Activated T-cell treated with anti-CD3 and anti-CD28 coated beads, Interleukin-2, amount 50 U/mL, for 24 hours (primary cell): ENCODE measurements at regions not wholly inside any gene's neighbourhood (a gene's known extent, or its start where the extent isn't known, plus 50 kb on each side); places are given as distances from the start of the nearest gene placed in this dataset.

Experiments
- DNase-seq: peaks from one replicate; pipeline ENCODE4 v3.0.0-alpha.2; 2020
- H3K27ac Mint-ChIP-seq: 2 replicates; pipeline ENCODE4 v1.8.0; 2020; ENCODE audit warnings: mild to moderate bottlenecking, mixed read lengths
- H3K27me3 Mint-ChIP-seq: 2 replicates; pipeline ENCODE4 v1.8.0; 2020; ENCODE audit warnings: mixed read lengths
- H3K36me3 Mint-ChIP-seq: 2 replicates; pipeline ENCODE4 v1.8.0; 2020; ENCODE audit warnings: low read depth, mixed read lengths
- H3K4me1 Mint-ChIP-seq: 2 replicates; pipeline ENCODE4 v1.8.0; 2020; ENCODE audit warnings: low read depth, mixed read lengths
- H3K4me3 Mint-ChIP-seq: 2 replicates; pipeline ENCODE4 v1.8.0; 2020; ENCODE audit warnings: mild to moderate bottlenecking, moderate library complexity, mixed read lengths
- H3K9me3 Mint-ChIP-seq: 2 replicates; pipeline ENCODE4 v1.8.0; 2020; ENCODE audit warnings: mixed read lengths

DNA sequence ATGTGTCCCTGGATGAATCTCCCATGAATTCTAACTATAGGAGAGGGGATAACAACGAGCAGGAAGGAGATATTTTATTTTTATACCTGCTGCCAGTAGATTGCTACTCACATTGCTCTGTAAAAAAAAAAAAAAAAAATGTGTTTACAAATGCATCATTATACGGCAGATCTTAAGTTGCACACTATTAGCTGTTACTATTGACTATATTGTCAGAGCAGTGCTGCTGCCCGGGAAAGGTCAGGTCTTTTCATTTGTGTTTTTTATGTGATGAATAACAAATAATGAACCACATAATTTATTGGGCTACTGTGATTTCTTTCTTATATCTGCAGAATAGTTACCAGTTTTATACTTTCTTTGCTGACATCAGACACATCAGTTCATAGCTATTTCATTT lies 393.3 kb downstream of the C6orf118 start:
- no peak for DNase-seq
- Mint-ChIP-seq H3K4me3 (no peak overlapping the region), H3K27me3 (no peaks in the 10 kb centered on the region), H3K36me3 (no peaks in the 10 kb centered on the region), H3K27ac (no peak overlapping the region), H3K9me3 (peaks cover 6% of the 10 kb centered on the region), H3K4me1 (no peaks in the 10 kb centered on the region)

DNA sequence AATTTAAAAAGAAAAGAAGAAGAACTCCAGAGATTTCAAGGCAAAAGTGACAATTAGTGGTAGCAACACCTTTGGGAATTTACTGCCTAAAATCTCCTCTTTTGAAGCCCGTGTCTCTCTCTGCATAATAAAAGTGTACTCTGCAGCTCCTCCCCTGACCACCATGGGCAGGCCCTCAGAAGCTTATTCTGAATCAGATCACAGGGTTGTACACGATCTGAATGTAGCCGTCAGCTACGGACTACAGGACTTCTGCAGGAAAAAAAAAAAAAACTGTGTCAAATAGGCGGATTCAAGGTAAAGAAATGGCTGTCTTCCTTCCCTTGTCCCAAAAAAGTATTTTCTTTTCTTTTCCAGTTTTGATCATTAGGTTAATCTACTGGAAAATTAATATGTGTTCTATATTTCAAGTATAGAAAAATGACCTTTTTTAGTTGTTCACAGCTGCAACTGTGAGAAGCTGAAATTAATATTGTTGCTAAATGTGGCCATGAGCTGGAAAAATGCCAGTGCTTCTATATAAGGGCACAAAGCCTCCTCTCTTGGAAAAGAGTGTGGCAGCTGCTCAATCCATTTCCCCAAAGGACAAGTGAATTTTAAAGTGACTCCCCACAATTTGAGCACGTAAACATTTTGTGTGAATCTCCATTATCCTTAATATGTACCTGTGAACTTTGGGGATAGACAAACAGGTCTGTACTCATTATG lies 397.4 kb downstream of the C6orf118 start:
- DNase-seq, result no peak
- no peak overlapping the region for H3K4me3 Mint-ChIP-seq
- no peaks in the 10 kb centered on the region for H3K36me3 Mint-ChIP-seq
- no peak overlapping the region for H3K27ac Mint-ChIP-seq
- H3K27me3 Mint-ChIP-seq, result no peaks in the 10 kb centered on the region
- peaks cover 3% of the 10 kb centered on the region for H3K9me3 Mint-ChIP-seq
- H3K4me1 Mint-ChIP-seq, result no peaks in the 10 kb centered on the region

DNA sequence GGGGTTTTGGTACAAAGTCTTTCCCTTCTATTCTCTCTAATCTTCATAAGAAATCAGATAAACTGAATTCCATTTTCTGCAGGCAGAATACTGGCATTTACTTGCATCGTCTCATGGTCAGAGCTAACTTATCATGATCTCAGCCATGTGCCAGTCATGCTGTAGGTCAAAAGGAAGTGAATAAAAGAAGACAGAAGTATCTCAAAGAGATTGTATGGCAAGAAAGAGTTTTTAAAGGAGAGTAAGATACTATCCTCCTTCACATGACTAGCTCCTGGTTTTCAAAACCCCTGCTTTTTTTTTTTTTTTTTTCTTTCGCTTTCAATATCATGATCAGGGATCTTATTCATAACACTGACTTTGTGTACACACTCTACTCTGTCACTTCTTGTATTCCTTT lies 398.3 kb downstream of the C6orf118 start:
- Mint-ChIP-seq H3K36me3 (no peaks in the 10 kb centered on the region), H3K4me1 (no peaks in the 10 kb centered on the region), H3K4me3 (no peak overlapping the region), H3K27ac (no peak overlapping the region), H3K9me3 (no peaks in the 10 kb centered on the region), H3K27me3 (no peaks in the 10 kb centered on the region)
- no peak for DNase-seq

DNA sequence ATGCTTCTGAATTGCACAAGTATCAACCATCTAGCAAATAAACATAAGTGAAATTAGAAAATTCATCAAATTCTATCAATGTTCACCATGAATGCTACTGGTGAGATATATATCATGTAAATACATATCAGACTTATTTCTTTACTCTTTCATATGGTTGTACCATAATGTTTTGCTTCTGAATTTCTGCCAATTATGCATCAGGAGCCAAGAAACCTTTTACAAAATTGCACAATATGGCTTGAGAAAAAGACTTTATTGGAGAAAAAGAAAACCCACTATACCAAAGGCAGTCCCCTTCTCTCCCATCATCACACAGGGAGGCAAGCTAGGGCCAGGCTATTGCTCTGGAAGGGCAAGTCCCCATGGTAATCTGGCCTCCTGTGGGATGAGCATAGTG lies 402.6 kb downstream of the C6orf118 start:
- Mint-ChIP-seq H3K27ac (no peak overlapping the region), H3K4me1 (no peaks in the 10 kb centered on the region), H3K36me3 (no peaks in the 10 kb centered on the region), H3K4me3 (no peak overlapping the region), H3K9me3 (no peaks in the 10 kb centered on the region), H3K27me3 (no peaks in the 10 kb centered on the region)
- no peak for DNase-seq

DNA sequence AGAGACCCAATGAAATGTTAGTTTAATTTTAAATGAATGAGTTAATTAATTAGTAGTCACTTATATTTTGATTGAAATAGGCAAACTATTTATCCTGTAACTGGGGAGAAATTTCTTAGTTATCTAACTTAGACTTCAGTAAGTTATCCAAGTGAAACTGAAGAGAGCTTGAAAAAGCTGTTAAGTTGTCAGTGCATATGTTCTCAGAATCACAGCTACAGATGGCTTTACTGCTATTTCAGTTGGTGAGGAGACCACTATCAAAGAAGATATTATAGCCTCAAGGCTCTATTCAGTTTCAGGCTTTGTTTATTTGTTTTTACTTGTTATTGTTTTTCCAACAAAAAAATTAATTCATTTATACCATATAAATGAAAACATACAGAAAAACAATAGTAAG lies 404.1 kb downstream of the C6orf118 start:
- H3K27me3 Mint-ChIP-seq, result no peaks in the 10 kb centered on the region
- H3K4me1 Mint-ChIP-seq, result no peaks in the 10 kb centered on the region
- H3K4me3 Mint-ChIP-seq, result no peak overlapping the region
- no peaks in the 10 kb centered on the region for H3K9me3 Mint-ChIP-seq
- H3K27ac Mint-ChIP-seq, result no peak overlapping the region
- no peaks in the 10 kb centered on the region for H3K36me3 Mint-ChIP-seq
- no peak for DNase-seq

DNA sequence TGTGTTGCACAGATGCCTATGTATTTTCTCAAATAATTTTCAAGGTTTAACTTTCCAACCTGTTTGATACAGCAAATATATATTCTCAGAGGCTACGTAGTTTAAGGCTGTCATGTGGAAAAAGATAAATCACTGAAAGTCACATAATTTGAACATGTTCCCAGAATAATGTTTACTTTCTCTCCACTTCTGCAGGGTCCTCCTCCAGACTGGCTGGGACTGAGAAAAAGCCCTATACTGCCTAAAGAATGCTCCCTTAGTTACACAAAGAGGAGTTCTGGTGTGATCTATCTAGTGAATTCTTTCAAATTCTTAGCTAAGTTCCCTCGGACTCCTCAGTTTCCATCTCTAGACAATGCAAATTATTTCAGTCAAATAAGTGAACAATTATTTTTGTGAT lies 411.0 kb downstream of the C6orf118 start:
- H3K27me3 Mint-ChIP-seq, result no peaks in the 10 kb centered on the region
- H3K4me3 Mint-ChIP-seq, result no peak overlapping the region
- peaks cover 13% of the 10 kb centered on the region for H3K9me3 Mint-ChIP-seq
- no peak overlapping the region for H3K27ac Mint-ChIP-seq
- H3K36me3 Mint-ChIP-seq, result no peaks in the 10 kb centered on the region
- H3K4me1 Mint-ChIP-seq, result no peaks in the 10 kb centered on the region
- no peak for DNase-seq

DNA sequence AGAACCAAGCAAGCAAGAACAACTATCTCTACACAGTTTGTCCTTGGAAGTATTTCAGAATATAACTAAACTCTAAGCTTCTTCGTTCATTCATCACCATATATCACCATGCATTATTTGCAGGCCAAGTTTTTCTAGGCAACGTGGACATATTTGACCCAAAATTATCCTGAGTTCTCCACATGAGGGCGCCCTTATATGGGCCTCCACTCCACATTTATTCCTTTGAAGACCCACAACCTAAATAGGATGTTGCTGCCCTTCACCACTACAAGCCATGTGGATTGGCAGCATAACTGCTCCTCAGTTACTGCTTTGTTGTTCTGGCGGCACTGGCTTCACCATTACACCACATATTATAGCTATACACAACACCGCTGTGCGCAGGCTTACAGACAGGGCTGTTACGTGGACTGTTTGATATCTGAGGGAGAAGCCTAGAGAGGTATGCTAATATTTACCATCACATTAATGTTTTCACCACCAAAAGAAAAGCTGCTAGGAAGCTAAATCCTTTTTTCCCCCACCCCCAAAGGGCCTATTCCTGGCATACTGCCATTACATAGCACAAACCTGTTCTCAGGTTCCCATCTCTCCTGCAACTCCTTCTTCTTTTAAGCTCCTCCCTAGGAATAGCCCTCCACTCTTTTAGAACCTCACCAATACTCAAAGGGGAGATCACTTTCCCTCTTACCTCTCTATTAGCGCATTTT lies 411.7 kb downstream of the C6orf118 start:
- Mint-ChIP-seq H3K4me3 (no peak overlapping the region), H3K27me3 (no peaks in the 10 kb centered on the region), H3K4me1 (no peaks in the 10 kb centered on the region), H3K36me3 (no peaks in the 10 kb centered on the region), H3K9me3 (peaks cover 13% of the 10 kb centered on the region), H3K27ac (no peak overlapping the region)
- DNase-seq, result no peak

DNA sequence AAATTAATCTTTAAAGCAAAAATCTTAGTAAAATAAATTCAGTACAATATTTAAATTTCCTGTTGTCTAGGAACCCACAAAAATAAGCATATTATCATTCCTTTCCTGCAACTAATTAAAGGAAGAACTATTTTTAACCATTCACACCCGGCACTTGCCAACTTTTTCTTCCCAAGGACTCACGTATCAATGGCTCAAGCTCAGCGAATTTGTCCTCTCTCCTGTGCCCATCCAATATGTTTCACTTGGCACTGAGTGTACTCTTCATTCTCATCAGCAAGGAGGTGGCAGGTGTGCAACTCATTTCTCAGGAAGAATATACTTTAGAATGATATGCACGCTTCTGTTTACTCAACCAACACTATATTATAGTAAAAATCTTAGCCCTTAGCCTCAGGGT lies 419.4 kb downstream of the C6orf118 start:
- no peaks in the 10 kb centered on the region for H3K4me1 Mint-ChIP-seq
- H3K4me3 Mint-ChIP-seq, result no peak overlapping the region
- H3K36me3 Mint-ChIP-seq, result no peaks in the 10 kb centered on the region
- DNase-seq, result no peak
- no peaks in the 10 kb centered on the region for H3K27me3 Mint-ChIP-seq
- H3K27ac Mint-ChIP-seq, result no peak overlapping the region
- peaks cover 4% of the 10 kb centered on the region for H3K9me3 Mint-ChIP-seq

DNA sequence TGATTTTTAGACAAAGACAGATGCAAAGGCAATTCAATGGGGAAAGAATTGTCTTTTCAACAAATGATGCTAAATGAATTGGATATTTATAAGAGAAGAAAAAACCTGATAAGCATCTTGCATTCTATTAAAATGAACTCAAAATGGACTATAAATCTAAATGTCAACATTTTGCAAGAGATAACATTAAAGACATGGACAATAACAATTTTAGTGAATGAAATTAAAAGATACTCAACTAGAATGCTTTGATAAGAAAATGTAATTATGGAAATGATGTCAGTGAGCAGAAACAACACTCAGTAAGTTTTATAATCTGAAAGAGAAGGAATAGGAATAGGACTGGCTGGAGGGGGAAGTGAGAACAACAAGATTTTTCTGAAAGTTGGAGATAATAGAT lies 421.7 kb downstream of the C6orf118 start:
- Mint-ChIP-seq H3K4me3 (no peak overlapping the region), H3K27me3 (no peaks in the 10 kb centered on the region), H3K9me3 (no peaks in the 10 kb centered on the region), H3K27ac (no peak overlapping the region), H3K36me3 (no peaks in the 10 kb centered on the region), H3K4me1 (no peaks in the 10 kb centered on the region)
- no peak for DNase-seq

DNA sequence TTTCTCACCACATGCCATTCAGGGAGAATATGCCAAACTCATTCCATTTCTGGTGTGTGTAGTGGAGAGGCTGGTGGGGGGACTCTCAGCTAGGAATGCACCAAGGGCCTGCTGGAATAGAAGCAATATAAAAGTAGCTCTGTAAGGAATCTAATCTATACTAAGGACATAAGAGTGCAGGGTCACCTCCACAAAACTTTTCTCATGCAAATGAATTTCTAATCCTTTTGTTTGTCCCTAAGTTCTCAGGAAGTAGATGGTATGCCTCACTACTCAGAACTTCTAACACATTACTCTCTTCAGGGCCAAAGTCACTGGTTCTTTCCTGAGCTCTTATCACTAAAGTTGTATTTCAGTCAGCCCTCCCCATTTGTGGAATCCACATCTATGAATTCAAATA lies 427.2 kb downstream of the C6orf118 start:
- Mint-ChIP-seq H3K9me3 (peaks cover 7% of the 10 kb centered on the region), H3K36me3 (no peaks in the 10 kb centered on the region), H3K27me3 (no peaks in the 10 kb centered on the region), H3K27ac (no peak overlapping the region), H3K4me3 (no peak overlapping the region), H3K4me1 (no peaks in the 10 kb centered on the region)
- DNase-seq, result no peak

DNA sequence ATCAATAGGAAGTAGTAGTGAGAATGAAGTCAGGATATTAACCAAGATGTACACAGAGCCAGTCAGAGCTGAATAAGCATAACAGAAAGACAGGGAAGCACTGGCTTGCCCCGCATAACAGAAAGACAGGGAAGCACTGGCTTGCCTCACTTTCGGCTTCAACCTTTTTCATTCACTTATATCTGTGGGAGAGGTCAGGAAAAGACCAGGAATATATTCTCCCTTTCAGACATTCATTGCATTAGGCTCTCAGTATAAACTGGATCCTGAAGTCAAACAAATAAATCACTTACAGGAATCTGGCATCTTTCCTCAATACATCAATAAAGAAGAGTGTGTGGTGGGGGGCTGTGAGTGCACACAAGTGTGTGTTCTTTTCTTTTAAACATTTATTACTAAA lies 437.6 kb downstream of the C6orf118 start:
- H3K36me3 Mint-ChIP-seq, result no peaks in the 10 kb centered on the region
- H3K4me1 Mint-ChIP-seq, result no peaks in the 10 kb centered on the region
- no peak for DNase-seq
- H3K27me3 Mint-ChIP-seq, result no peaks in the 10 kb centered on the region
- no peak overlapping the region for H3K4me3 Mint-ChIP-seq
- no peak overlapping the region for H3K27ac Mint-ChIP-seq
- H3K9me3 Mint-ChIP-seq, result peaks cover 6% of the 10 kb centered on the region

DNA sequence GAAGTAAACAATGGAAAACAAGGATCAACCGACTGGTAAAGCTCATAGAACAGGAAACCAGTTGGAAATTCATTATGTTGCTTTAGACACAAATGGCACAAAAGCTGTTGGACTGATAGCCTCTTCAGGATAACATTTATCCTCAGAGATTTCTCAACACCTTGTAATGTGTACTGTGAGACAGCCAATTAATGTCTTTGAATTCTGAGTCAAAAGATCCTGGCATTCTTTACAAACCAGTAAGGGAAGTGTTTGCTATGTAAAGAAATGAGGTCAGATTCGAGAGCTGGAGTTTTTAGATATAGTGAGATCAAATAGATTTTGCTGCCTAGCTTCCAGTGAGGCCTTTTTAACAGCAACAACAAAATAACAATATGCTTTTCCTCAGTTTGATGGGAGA lies 439.2 kb downstream of the C6orf118 start:
- H3K9me3 Mint-ChIP-seq, result peaks cover 9% of the 10 kb centered on the region
- H3K27ac Mint-ChIP-seq, result no peak overlapping the region
- H3K4me1 Mint-ChIP-seq, result no peaks in the 10 kb centered on the region
- no peaks in the 10 kb centered on the region for H3K36me3 Mint-ChIP-seq
- no peaks in the 10 kb centered on the region for H3K27me3 Mint-ChIP-seq
- no peak overlapping the region for H3K4me3 Mint-ChIP-seq
- no peak for DNase-seq

DNA sequence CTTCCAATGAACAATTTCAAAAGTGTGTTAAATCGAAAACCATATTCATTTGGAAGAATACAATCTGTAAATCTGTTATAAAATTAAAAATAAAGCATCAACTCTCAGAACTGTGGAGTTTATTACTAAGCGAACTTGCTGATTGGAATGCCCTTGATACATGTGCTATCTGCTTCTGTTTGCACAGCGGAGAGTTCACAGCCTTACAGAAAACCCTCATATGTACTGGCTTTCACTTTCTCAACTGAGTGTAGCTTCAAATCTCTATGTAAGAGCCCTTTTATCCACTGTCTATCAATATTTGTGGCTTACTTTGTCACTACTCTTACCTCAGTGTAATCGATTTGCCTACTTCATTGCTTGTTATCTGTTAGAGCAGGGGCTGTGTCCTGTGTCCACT lies 447.4 kb downstream of the C6orf118 start:
- Mint-ChIP-seq H3K27ac (no peak overlapping the region), H3K9me3 (peaks cover 7% of the 10 kb centered on the region), H3K36me3 (no peaks in the 10 kb centered on the region), H3K27me3 (no peaks in the 10 kb centered on the region), H3K4me3 (no peak overlapping the region), H3K4me1 (no peaks in the 10 kb centered on the region)
- DNase-seq, result no peak

DNA sequence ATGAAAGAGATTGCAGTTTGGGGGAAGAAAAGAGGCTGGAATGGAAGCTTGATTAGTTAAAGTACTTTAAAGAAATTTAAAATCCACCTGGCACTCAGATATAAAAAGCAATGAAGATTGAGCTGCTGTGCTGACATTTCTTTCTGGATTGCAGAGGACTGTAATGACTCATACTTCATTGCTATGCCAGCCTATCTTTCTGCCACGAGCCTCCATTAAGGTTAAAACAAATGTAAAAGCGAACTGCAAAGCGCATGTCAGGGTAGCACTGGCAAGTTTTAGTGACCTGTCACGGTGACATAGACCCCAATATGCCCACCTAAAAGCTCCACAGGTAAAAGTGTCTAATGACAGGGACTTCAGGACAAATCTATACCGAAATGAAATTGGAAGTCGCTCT lies 449.6 kb downstream of the C6orf118 start:
- no peak overlapping the region for H3K4me3 Mint-ChIP-seq
- no peaks in the 10 kb centered on the region for H3K27me3 Mint-ChIP-seq
- DNase-seq, result no peak
- H3K36me3 Mint-ChIP-seq, result no peaks in the 10 kb centered on the region
- no peaks in the 10 kb centered on the region for H3K4me1 Mint-ChIP-seq
- no peak overlapping the region for H3K27ac Mint-ChIP-seq
- H3K9me3 Mint-ChIP-seq, result peaks cover 2% of the 10 kb centered on the region

DNA sequence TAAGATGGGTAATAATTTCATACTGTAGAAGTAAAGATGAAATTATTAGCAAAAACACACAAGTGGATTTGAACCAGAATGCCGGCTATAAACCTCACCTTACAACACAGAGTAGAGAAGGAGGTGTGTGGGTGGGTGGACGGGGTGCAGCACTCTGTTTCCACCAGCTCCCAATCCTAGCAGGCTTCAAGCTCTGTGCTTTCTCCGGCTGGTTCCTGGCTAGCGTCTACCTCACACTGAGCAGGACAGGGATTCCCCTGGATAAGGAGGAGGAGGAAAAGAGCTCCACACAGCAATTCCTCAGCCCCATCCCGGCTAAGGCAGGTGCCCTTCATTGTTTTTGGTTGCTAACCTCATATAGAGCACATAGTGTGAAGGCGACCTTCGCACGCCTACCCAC lies 453.3 kb downstream of the C6orf118 start:
- H3K4me3 Mint-ChIP-seq, result no peak overlapping the region
- no peak for DNase-seq
- no peaks in the 10 kb centered on the region for H3K36me3 Mint-ChIP-seq
- H3K4me1 Mint-ChIP-seq, result no peaks in the 10 kb centered on the region
- H3K27me3 Mint-ChIP-seq, result no peaks in the 10 kb centered on the region
- H3K27ac Mint-ChIP-seq, result no peak overlapping the region
- H3K9me3 Mint-ChIP-seq, result peaks cover 2% of the 10 kb centered on the region
